NCI-H345 (cell line): ENCODE measurements at regions not wholly inside any gene's neighbourhood (a gene's known extent, or its start where the extent isn't known, plus 50 kb on each side); places are given as distances from the start of the nearest gene placed in this dataset.

Source experiments
- DNase-seq: peaks from one replicate; lab custom pipeline; 2025; lab: John Stamatoyannopoulos, UW

DNA sequence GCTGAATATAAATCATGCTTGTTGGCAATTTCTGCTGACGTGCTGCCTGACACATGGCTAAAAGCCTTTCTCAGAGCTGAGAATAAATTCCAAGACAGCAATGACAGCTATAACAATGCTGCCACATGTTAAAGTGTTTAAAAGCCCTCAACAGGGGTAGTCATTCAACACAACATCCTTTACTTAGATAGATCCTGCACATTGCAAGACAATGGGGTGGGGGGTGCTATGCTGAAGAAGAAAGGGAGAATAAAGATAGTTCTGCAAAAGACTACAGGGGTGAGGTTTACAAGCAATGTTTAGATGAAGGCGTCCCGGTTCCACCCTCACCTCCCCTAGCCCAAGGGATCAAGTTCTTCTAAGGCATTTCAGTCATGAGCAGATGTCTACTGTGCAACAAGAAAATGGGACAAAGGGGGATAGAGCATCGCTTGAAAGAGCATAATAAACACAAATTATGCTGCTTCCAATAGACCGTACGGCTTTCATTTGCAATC is 291.0 kb upstream of the ACVR2A start:
- DNase-seq: no peak

DNA sequence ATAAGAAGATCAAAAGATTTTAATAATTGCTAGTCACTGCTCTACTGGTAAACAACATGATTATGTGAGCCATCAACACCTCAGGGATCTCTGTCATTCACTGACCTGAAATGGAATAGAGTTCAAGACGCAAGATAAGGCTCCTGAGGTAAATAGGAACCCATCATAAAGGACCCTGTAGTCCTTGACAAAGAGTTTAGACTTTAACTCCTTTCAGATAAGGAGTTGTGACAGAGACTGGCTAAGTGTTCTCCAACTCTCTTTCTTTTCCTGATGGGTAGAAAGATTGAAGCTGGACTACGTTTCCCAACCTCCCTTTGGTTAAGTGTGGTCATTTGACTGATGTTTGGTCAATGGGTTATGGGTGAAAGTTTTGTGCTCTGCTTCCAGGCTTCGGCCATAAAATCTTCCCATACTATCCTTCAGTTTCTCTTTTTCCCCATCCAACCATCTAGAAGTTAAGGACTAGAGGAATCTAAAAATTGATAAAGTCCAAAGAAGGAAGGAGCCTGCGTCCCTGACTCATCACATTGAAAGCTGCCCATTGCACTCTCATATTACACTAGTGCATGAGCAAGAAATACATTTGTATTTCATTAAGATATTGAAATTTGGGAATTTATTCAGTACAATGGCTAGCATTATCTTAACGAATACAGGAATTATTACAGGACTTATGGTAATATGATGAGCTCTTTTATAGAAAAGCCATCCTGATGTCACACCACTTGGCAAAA is 293.7 kb upstream of the ACVR2A start:
- no peak for DNase-seq

DNA sequence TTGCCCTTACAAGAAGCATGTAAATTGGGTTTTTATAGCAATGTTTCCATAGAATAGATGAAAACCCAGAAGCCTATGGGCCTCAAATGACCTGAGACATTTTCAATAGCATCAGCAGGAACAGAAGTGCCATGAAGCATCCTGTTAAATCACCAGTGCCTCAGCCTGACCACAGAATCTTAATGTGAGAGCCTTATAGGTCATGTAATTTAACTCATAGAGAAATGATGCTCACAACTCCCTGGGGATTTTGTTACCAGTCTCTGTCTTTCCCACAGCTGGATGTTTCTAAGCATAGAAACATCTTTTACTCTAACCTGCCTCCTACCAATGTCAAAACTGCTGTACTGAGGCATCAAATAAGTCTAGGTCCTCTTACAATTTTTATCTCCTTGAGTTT is 295.8 kb upstream of the ACVR2A start:
- DNase-seq: no peak

DNA sequence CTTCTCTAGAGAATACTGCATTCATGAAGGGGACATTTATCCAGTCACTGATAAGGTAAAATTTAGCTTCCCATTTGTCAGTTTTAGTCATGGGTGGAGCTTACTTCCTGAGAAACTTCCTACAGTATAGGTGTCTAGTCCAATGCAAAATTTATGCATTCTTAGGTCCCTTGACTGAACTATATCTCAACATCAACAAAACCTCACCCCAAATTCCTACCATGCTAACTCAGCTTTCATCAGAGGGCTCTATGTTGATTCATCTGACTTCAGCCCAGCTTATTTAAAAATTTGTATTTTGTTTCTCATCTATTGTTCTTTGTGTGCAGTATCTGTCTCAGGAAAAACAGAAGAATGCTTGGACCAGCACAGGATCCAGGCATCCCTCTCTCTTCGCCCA is 296.4 kb upstream of the ACVR2A start:
- no peak for DNase-seq

DNA sequence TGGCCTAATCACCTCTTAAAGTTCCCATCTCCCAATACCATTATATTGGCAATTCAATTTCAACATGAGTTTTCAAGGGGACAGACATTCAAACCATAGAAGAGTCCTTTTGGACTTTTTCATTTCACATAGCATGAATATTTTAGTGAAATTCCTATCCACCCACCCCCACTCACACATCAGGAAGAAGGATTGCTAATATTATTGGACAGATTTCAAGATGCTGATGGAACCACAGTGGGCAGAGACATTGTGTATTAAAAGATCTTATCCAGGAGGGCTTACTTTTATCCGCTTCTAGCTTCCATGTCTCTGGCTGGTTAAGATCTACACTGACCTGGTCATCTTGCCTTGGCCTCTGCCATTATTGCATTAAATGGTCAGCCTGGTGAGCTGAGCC is 297.4 kb upstream of the ACVR2A start:
- DNase-seq: no peak

DNA sequence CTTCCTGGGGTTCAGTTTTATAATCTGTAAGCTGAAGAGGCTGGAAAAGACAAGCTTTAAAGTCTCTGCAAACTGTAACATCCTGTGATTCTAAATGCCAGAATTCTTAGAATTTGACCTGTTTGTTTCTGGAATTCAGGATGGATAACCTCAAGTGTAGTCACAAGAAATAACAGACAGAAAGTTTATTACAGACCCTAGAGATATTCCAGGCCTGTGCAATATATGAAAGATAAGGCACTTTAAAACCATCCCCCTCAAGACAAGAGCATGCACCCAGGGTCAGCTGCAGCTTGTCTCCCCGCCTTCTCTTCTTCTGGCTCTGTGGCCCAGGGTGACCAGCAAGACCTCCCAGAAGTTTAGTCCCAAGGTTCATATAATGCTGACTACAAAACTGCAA is 298.7 kb upstream of the ACVR2A start:
- DNase-seq: no peak

DNA sequence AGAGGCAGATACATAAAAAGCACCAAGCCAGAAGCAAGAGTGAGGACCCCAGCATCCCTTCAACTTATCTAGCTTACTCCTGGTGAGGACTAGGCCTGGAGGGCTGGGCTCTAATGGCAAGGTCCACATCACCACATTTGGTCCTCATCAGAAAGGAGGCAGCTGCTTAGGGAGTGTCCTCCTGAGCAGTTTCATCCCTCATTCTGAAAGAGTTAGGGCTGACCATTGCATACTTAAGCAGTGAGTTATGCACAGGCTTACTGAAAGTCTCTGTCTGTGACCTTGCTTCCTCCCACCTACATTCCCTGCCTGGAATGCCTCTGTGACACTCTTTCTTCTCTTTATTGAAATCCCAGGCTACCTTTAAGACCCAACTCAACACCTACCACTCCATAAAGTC is 301.8 kb upstream of the ACVR2A start:
- DNase-seq: no peak

DNA sequence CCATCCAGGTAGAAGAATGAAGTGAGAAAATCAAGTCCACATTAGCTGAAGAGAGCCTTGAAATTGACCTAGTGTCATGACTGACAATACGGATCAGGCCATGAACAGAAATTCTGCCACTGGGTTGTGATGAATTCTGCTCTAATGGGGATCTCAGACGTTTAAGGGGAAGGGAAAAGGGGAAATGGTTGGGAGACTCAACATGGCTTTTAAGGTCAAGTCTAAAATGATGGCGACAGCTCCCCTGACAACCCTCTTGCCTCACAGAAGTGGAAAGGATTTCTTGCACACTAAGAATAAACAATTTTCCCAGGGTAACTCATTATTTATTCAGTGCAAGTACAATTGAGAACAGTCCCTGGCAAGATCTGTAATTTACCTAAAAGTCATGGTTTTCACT is 302.5 kb upstream of the ACVR2A start:
- DNase-seq: no peak

DNA sequence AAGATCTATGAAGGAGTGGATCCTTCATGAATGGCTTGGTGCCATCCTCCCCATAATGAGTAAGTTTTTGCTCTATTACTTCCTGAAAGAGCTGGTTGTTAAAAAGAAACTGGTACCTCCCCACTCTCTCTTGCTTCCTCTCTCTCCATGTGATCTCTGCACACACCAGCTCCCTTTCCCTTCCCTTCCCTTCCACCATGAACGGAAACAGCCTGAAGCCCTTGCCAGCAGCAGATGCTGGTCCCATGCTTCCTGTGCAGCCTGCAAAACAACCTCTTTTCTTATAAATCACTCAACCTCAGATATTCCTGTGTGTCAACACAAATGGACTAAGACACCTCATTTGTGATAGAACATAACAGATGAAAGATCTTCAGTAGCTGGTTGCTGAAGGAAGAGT is 303.5 kb upstream of the ACVR2A start:
- no peak for DNase-seq

DNA sequence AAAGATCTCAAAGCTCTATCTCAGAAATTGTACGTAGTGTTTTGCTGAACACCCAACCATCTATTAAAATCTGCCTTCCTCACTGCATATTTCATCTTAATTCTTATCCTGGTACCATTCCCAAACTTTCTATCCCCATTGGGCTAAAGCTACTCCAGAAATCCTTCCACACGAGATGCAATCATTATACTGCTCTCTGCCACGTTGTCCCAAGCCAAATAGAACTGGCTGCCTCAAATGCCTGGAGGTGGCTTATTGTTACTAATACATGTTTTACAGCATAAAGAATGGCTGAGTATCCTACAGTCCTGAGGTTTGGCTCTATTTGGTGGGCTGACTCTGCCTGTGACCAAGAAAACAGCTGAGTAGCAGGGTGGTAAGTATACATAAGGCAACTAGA is 306.0 kb upstream of the ACVR2A start:
- no peak for DNase-seq

DNA sequence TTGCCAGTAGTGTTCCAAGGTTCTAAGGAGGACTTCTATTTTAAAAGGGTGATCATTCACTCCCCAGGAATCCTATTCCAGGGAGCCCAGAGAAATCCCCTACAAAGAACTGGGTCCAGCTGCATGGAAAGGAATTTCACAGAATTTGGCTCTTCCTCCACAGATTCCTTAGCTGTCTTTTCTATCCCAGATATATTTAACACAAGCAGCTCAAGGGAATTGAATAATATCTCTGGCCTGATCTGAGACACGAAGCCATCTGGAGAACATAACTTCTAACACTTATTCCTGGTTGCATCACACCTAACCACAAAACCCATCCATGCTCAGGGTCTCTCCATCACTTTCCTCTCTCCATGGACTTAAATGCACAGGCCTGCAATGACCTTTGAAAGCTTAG is 306.7 kb upstream of the ACVR2A start:
- DNase-seq: no peak

DNA sequence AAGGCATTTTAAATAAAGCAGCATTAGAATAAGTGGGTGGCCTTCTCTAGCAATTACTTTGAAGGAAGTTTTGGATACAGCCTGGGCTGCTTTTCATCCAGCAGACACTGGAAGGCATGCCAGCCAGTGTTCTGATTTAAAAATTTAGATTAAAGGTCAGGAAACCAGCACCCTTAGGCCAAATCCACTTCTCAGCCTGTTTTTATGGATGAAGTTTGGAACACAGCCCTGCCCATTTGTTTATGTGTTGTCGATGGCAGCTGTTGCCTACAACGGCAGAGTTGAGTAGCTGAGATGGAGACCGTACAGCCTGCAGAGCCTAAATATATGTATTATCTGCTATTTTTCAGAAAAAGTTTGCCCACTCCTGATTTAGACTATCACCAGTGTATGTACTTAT is 313.6 kb upstream of the ACVR2A start:
- DNase-seq: no peak

DNA sequence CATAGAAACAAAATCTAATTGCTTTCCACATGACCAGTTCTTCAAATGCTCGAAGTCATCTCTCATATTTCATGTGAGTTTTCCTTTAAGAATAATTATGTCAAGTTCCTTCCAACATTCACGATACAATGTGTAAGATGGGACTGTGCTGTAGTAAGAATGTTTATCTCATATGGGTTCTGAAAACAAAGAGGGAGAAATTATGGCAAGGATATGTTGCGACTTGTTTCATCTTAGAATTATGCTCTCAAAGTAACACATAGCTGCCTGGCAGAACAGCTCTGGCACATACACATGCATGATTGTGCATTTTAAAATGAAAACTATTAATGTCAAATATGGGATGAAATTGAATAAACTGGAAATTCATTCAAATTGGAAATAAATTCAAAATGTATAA is 314.8 kb upstream of the ACVR2A start:
- DNase-seq: no peak

DNA sequence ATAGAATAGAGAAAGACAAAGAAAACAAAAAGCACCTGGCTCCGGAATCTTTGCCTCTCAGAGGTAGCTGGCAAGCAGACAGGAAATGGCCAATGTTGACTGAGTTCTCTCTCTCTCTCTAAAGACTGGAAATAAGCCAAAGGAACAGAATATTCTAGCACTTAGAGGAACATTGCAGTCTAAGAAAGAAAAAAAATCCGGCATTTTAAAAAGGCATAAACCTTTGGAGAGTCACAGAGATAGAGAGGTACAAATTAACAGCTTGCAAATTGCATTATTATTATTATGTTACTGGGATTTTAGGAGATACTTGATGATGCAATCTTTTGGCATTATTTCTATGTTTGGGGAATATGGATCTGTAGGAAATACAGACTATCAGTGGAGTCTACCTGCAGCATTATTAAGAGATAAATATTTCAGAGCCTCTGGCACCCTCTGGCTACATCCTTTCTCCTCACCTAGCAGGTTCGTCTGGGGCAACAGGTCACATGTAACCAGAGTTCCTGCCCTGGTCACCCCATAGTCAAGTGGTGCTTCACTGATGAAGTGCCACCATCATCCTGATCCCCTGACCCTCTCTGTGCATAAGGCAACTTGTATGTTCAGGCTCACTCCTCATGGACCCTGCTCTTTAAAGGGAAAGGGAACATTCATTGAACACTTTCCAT is 318.9 kb upstream of the ACVR2A start:
- DNase-seq: peak; percentile 83

DNA sequence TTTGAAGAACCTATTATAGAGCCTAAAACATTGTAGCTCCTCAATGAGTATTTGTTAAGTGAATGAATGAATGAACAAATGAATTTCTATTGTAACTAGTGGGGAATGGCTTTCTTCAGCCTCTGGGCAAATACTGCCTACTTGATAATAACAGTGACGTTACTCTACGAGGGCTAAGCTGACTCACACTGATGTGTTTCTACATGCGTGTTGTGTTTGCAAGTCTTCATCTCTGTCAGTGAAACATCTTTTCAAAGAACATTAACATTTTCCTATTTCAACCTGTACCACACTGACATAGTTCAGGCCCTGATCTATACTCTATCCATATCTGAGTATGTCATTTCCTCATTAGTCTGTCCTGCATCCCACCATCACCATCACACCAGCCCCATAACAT is 319.9 kb upstream of the ACVR2A start:
- DNase-seq: no peak

DNA sequence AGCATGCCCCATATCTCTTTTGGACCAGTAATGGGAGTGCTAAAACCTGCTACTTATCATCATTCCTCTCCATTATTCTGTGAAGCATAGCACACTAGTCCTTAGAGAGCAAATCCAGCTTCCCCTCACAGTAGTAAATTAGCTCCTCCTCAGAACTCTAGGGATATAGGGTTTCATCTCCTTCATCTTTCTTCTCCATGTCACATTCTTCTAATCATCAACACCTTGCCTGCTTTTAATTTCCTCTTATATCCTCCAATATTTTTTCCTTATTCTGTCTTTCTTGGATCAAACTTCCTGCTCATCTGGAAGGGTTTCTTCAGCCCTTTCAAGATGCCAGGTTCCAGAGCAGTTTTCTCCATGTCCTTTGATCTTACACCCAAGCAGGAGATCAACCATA is 321.4 kb upstream of the ACVR2A start:
- DNase-seq: no peak

DNA sequence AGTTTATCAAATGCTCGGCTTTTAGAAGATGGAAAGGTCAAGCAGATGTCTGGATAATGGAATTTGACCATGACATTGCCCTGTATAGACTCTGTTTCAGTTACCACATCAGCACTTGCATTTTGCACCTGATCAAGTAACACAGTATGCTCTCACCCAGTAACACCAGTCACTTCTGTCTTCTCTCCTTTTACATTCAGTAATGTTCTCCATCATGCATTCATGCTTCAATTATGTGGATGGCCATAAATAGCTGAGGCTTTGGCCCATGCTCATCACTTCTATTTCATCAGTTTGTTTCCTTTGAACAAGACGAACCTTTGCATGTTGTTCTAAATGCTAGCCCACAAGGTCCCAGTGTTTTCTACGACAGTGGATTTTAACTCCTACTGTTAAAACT is 322.9 kb upstream of the ACVR2A start:
- no peak for DNase-seq

DNA sequence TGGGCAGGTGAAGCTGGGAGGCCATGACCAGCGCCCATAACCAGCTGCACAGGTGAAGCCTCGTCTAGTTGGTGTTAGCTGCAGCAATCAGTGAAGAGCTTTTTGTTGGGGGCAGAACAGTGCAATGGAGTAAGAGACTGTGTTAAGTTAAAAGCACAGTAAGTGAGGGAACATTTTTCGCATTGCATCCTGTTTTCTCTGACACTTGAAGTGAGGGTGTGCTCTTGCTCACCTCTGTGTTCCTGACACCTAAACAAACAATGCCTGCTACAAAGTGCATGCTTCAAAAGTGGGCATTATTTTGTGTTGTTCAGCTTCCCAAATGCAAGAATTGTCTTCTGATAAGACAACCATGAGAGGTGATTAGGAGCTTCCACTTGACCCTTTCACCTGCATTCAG is 324.0 kb upstream of the ACVR2A start:
- DNase-seq: peak; percentile 25

DNA sequence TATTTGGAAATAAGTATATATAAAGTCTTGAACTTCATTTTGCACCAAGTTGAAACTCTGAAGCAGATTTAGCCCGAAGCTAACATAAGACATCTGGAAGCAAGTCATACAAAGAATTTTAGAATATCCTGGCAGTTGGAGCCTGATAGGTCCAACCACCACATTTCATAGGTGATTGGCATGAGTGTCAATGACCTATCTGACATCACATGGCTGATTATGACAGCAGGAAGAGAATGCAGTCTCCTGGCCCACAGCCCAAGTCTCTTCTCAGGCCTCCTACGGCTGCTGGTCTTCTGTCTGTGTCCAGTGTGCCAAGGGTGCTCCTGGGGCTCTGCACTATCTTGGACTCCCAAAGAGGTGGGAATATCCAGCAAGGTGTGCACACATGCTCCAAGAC is 325.7 kb upstream of the ACVR2A start:
- no peak for DNase-seq

DNA sequence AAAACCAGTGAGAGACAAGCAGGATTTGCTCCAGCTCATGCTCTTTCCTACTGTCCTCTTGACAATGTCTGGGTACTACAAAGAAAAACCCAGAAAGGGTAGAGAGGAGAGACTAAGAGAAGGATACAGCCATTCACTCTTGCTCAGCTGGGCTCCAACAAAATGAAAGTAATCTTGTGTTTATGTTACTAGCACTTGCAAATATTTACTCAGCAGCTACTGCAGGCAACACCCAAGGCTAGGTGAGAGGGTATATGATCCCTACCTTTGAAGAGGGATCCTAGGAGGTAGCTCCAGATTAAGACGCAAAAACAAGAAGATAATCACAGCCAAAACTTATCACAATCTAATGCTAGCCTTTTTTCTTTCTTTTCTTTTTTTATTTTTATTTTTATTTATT is 329.6 kb upstream of the ACVR2A start:
- no peak for DNase-seq

DNA sequence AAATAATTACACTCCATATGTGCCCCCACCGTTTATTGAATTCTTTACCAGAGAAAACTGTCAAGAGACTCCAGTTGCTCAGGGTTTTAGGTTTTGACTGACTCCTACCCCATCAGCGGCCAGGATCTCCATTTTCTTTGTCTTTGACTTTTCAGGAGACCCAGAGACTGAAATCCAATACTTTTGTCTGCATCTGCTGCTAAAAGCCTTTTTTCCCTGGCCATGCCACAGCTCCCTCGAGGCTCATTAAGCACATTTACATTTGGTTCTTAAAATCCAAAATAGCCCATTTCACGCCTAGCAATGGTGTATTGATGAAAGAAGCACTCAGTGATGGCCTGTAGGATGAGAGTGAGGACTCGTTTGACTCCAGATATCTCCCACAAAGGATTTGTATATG is 332.6 kb upstream of the ACVR2A start:
- no peak for DNase-seq

DNA sequence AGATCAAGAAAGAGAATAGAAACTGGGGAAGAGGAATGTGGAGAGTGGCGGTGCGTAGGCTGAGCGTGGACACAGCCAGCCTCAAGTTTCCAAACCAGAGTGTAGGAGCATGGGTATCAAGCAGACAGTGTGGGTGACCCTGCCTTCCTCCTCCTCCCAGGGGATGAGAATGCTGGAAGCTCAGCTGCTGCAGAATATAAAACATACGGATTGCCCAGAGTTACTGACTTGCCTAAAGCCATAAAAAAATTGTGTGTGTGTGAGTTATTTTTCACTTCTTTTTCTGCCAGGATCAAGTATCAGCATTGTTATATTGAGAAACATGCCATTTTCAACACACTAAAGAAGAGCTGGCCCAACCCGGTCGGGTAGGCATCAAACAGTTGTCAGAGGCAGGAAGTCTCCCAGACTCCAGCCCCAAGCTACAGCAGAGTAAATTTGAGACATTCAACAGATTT is 333.3 kb upstream of the ACVR2A start:
- DNase-seq: no peak

DNA sequence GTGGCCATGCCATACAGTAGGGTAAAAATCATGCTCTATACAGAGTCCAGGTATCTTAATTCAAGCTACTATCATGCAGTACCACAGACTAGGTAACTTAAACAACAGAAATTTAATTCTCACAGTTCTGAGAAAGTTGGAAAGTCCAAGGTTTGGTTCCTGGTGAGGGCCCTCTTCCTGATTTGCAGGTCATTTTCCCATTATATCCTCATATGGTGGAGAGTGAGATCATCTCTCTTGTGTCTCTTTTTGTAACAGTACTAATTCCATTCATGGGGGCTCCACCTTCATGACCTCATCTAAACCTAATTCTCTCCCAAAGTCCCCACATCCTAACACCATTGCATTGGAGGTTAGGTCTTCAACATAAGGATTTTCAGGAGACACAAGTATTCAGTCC is 335.0 kb upstream of the ACVR2A start:
- no peak for DNase-seq

DNA sequence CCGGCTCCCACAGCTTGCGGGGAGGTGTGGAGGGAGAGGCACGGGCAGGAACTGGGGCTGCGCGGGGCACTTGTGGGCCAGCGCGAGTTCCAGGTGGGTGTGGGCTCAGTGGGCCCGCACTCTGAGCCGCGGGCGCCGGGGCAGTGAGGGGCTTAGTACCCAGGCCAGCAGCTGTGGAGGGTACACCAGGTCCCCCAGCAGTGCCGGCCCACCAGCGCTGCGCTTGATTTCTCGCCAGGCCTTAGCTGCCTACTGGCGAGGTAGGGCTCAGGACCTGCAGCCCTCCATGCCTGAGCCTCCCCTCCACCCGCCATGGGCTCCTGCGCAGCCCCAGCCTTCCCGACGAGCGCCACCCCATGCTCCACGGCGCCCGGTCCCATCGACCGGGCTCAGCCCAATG is 337.9 kb upstream of the ACVR2A start:
- no peak for DNase-seq
